Medulla oblongata (tissue), 1 donor: ENCODE measurements at regions not wholly inside any gene's neighbourhood (a gene's known extent, or its start where the extent isn't known, plus 50 kb on each side); places are given as distances from the start of the nearest gene placed in this dataset.
"Not testable (repeated sequence)": the region's sequence is repeated elsewhere in the genome, so short reads cannot be mapped to it uniquely, and the experiment has no call there.

Experiments
- DNase-seq: peaks from one replicate; pipeline ENCODE4 v3.0.0-alpha.2; 2015; ENCODE audit errors: extremely low spot score

DNA sequence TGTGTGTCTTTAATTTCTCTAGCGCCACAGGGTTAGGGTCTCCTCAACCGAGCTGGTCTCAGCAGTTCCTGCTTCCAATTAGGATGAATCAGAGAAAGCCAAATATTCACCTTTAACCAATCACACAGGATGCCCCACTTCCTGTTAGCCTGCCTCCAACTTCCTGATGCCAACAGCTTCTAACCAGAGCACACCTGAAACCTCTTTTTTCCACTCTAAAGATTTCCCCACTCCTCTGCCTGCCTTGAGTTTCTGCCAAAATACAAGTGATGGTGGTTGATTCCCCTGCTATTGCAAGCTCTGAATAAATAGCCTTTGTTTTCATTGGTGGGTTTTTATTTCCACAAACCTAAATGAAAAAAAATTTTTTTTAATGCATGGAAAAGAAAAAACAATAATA lies 144.7 kb upstream of the UST start:
- no peak for DNase-seq

DNA sequence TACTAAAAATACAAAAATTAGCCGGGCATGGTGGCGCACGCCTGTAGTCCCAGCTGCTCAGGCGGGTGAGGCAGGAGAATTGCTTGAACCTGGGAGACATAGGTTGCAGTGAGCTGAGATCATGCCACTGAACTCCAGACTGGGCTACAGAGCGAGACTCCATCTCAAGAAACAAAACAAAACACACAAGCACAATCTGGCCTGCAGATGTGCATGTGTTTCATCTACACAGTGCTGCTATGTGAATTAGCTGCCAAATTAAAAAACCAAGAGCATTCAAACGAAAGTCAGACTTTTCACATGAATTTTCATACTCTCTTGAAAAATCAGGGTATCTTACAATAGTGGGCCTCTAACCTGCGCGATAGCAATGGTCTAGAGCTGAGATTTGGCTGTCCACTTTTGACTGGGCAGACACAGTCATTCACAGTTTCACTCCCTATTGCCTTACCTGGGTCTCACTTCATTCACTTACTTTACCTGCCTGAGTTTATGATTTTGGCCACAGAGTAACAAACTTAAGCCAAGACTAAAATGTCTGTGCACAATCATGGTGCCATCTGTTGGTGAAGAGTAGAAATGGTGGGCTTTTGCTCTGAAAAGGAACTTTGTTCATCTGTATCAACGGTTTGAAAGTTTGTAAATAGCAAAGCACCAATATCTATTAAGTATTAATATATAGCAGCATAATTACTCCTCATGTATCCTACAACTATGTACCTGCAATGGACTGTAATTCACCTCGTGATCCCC lies 138.5 kb upstream of the UST start:
- DNase-seq: peak; percentile 17

DNA sequence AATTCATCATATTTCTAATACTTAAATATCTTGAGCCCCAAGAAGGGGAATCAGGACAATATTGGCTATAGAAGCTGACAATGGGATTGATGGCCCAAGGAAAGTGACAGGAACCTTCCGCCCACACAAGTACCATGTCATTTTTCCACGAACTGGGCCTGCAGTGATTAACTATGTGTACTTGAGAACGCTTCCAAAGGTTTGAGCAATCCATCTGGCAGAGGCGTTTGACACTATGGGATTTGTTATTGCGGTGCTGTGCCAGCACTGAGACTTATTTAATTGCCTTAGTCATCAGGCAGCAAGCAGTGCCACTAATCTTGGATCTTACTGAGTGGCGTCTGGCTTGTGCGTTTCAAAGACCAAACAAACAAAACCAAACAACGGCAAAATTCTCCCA lies 135.6 kb upstream of the UST start:
- no peak for DNase-seq

DNA sequence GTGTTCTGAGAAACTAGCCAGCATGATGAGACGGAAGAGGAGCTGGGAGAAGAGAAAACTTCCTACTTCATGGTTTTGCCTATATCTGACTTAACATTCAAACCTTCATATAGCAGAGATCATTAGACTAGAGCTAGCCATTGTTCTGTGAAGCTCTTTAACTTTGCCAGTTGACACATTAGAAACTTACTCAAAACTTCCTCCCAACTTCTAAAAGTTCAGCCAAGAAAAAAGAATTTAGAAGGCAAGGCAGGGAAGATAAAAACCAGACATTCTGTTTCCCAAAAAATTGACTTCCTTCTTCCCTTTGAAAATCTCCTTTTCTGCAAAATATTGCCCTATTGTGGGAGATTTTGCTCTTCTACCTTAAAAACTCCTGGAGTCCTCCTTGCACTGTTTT lies 134.8 kb upstream of the UST start:
- DNase-seq: no peak

DNA sequence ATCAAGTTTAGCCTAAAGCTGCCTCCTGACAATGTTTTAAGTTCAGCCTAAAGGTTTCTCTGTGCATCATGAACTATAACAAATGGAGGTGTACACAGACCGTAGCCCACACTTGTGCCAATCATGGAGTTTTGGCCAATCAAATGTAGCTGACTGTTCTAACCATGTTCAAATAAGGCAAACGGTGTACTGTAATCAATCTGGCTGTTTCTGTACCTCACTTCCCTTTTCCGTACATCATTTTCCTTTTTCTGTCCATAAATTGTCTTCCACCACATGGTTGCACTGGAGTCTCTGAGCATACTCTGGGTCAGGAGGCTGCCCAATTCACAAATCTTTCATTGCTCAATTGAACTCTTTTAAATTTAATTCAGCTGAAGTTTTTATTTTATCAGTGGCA lies 132.2 kb upstream of the UST start:
- DNase-seq: no peak

DNA sequence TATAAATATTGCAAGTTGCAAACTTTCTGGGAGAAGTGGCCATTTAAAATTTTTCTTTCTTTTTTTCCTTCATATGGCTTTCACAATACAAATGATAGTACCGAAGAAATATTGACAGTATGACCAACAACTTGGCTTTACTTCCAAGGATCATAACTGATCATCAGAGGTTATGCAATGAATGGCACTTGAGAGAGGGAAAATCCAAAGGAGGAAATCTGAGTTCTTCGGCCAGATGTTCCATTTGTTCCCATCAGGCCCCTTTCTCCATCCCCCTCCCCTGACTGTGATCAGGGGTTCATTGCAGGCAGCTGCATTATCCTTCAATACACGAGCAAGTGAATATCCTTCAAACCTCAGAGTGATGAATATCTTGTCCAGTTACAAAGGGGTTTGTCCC lies 130.0 kb upstream of the UST start:
- no peak for DNase-seq

DNA sequence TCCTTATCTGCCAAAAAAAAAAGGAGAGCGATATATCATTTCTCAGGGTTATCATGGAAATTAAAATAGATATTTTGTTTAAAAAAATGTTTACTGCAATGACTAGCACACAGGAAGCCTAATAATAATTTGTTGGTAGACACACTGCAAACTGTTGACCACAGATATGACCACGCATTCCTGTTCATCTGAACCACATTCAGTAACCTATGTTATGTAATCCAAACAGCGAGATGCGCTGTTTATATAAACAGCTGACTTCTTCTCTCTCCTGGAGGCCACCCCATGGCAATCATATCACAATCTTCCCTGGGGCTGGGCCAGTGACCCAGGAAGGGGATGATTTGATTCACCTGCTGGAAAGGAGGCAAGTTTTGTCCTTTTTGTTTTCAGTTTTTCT lies 129.3 kb upstream of the UST start:
- no peak for DNase-seq

DNA sequence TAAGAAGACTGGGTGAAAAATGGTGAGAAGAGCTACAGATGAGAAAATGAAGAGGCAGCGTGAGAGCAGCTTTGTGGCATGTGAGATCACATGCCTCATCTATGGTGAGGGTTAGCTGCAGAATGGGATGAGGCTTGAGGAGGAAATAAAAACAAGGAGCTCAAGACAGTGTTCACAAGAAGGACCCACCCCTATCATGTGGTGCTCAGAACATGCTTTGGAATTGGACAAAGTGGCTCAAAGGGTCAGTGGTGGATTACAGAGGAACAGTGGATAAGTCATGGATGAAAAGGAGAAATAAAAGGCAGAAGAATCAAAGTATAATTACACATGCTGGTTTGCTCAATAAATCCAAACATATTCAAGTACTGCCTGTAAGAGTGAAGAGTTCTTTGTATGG lies 126.9 kb upstream of the UST start:
- DNase-seq: no peak

DNA sequence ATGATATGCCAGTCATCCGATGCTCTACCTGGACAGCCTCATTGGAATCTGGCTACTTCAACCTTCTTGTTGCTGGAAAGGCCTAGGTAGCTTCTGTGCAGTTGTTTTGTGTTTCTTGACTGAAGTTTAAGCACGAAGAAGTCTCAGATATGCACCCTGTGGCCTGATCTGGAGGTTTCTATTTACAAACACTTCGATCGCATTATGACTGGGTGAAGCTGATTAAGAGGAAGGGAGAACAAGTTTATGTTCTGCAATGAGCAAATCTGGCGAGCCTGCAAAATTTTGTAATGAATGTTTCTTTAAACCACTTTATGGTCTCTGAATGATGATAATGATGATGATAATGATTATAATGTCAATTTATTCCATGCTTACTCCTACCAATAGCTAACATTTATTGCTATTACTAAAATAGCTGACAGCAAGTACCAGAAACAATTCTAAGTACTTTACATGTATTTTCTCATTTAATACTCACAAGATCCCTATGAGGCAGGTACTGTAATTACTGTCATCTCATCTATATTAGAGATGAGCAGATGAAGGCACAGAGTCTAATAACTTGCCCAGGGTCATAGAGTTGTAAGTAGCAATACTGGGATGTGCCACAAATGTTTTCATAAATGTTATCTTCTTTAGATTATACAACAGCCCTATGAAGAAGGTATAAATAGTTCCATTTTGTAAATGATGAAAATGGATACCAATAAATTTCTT lies 126.1 kb upstream of the UST start:
- no peak for DNase-seq

DNA sequence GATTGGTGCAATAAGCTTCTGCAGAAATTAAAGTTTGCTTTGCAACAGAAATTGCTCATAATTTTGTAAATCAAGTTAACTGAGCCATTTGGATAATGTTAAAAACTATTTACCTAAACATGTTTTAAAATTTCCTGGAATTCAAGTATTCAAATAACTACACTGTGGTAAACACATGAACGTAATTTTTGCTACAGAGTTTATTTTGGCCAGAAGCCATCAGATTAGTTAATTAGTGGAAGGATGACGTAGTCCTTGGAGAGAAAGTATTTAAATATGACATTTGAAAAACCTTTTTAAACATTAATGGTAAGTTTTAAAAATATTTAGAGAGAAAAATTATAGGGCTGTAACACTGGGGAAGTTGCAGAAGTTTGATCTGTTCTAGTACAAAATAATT lies 121.2 kb upstream of the UST start:
- DNase-seq: no peak

DNA sequence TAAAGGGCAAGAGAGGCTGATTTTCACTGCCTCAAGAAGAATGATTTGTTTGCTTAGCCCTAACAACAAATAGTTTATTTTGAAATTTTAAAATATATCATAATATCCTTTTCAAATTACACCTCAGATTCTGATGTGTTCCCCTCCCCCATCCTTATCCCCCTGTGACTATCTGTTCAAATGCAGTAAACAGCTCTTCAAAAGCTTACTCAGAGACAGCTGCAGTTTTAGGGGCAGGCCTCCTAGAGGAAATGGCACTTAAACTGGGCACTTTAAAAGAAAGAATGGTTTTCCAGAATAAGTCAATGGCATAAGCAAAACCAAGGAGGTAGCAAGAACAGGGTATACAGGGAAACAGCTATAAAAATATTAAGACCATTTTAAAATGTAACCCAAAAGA lies 118.6 kb upstream of the UST start:
- no peak for DNase-seq

DNA sequence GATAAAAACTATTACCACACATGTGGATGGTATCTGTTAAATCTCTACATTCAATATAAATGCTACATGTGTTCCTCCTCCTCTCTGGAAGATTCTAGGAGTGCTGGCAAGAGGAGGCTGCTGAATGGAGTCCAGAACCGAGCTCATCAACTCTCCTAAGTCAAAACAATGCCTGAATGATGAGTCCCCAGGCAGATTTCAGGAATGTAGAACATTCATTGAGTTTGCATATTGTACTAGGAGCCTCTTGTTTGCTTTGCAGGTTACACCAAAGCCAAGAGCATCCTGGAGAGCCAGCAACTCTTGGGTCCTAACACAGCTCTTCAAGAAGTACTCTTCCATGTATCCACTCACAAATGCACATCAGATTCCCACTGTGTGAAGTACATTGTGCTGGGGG lies 117.6 kb upstream of the UST start:
- DNase-seq: no peak

DNA sequence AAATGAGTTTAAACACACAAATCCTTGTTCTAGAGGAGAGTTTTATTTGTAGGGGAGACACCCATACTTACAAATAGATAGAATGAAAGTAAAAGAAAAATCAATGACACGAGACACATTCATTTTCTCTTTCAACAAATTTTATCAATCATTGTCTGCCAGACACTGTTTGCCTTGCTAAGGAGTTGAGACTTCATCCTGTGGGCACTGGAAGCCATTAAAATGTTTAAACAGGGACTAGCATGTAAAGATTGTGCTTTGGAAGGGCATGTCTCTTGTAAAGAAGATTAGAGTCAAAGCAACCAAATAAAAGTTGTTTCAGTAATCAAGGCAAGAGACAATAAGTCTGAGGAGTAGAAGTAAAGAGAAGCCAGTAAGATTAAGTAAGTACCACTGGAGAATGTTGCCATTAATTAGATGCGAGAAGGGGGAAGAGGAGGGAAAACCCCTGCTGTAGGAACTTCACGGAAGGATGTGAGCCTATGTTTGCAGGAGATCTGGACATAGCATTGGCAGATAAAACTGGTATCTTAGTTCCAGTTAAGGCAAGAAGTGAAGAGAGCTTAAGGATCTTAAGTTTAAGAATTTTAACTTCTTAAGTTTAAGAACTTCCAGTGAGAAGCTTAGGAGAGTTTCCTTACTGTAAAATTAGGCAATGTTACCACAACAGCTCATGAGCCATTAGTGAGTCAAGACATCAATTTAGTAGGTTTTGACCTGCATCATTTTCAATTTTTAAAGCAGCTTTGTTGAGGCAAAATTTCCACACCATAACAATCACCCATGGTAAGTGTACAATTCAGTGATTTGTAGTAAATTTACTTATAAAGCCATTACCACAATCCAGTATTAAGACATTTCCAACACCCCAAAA lies 117.0 kb upstream of the UST start:
- DNase-seq: no peak

DNA sequence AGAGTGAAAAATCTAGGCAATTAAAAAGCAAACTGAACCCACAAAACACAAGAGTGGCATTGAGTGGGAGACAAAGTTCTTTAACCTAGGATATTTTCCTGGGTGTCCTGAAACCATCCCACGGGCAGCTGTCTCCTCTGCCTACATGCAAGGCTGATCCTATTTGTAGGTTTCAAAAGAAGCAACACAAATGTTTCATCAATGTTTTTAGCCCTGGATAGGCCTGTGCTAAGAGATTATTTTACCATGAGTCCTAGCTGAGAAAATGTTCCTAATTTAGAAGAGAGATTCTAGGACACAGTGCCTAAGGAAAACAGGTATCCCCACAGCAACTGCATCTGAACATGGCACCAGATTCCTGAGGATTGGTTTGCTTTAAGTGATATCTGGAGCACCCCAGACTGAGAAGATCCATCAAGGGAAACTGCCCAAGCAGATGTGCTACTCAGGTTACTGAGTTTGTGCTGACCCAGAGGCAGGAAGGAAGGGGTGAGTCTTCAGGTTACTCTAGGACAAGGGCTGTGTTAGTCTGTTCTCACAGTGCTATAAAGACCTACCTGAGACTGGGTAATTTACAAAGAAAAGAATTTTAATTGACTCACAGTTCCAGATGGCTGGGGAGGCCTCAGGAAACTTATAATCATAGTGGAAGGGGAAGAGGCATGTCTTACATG lies 111.6 kb upstream of the UST start:
- no peak for DNase-seq

DNA sequence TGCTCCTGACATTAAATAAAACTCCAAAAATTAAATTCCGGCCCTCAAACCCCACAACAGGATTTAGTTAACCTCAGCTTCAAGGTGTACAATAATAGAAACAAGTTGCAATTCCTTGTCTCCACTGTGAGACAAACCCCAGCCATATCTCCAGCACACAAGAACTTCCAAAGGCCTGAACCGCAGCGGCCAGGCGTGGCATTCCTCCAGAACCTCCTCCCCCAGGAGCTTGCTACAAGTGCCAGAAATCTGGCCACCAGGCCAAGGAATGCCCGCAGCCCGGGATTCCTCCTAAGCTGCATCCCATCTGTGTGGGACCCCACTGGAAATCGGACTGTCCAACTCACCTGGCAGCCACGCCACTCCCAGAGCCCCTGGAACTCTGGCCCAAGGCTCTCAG lies 105.0 kb upstream of the UST start:
- DNase-seq: not testable (repeated sequence)

DNA sequence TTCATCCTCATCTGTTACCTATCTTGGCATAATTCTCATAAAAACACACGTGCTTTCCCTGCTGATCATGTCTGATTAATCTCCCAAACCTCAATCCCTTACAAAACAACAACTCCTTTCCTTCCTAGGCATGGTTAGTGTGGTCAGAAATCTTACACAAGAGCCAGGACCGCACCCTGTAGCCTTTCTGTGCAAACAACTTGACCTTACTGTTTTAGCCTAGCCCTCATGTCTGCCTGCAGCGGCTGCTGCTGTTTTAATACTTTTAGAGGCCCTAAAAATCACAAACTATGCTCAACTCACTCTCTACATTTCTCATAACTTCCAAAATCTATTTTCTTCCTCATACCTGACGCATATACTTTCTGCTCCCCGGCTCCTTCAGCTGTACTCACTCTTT lies 103.6 kb upstream of the UST start:
- DNase-seq: not testable (repeated sequence)

DNA sequence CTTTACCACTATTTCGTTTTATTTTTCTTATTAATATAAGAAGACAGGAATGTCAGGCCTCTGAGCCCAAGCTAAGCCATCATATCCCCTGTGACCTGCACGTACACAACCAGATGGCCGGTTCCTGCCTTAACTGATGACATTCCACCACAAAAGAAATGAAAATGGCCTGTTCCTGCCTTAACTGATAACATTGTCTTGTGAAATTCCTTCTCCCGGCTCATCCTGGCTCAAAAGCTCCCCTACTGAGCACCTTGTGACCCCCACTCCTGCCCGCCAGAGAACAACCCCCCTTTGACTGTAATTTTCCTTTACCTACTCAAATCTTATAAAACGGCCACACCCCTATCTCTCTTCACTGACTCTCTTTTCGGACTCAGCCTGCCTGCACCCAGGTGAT lies 101.8 kb upstream of the UST start:
- not testable (repeated sequence) for DNase-seq

DNA sequence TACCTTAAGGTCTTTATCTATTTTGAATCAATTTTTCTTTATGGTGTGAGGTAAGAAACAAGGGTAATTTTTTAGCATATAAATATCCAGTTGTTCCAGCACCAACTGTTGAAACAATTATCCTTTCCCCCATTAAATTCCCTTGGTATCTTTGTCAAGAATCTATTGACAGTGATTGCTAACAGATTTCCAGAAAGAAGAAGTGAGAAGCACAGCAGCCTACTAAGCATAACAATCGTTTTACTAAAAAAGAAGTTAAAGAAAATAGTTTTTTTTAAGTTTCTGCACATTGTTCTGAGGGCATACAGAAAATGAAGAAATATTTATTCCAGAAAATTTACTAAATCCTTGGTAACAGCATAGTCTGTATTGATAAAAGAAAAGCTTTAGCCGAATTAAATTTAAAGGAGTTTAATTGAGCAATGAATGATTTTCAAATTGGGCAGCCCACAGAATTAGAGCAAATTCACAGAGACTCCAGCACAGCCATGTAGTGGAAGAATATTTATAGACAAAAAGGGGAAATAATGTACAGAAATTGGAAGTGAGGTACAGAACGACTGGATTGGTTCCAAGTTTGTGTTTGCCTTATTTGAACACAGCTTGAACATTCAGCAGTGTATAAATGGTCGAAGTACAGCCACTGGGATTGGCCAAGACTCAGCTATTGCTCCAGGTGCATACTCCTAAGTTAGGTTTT lies 97.9 kb upstream of the UST start:
- DNase-seq: peak; percentile 20

DNA sequence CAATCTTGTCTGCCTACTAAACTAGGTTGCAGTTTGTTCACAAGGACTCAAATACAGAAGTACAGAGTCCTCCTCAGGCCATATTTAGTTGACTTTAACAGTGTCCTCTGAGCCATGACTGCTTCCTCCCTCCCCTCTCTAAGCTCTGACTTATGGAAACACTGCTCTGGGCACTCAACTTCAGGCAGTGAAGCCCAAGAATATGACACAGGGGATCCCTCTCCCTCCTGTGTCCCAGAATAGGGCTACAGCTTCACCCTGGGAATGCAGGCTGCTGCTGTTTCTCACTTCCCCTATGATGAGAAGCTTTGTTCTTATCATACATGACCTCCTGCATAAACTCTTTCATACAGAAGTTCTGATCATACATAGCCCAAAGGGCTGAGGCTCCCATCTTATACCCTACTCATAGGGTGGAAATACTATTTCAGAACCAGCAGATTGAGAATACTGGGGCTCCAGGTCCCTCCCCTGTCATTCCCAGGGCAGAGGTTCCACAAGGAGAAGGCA lies 97.3 kb upstream of the UST start:
- DNase-seq: peak; percentile 14

DNA sequence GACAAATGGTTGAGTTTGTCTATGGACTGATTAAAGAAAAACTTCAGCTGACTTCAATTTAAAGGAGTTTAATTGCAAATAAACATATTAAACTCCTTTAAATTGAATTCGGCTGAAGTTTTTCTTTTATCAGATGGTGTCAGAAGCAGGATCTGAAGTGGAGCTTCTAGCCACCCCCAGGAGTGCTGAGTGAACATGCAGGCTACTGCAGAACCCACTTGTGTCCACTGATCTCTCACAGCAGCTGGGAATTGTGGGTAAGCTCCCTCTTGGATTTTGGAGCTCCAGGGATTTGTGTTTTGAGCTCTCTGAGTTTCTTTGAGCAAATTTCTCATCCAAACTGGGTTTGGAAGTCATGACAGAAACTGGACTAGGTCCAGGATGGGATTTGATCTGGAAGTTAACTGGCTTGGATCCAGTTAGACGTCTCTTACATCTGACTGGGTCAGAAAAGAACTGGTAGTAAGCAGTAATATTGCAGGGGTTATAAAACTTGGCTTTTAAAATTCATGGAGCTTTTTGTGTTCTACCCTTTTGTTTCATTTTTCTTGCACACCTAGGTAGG lies 95.8 kb upstream of the UST start:
- DNase-seq: no peak

DNA sequence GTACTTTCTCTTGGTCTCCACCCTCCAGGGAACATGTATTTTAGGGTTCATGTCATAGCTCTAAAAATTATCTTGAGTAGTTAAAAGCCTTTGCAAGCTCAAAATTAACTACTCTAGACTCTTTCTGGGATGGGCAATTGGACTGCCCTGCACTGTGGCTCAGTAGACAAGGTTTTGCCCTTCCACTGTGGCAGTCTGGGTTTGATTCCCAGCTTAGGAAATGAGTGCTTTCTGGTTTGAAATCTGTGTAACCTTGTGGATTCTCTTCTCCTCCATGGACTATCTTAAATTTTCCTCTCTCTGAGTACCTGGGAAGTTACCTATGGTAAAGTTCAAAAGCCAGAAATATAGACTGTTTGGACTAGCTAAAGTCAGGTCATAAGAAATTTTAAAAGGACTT lies 94.6 kb upstream of the UST start:
- DNase-seq: no peak
